Upper lobe of right lung (tissue), 1 donor: ENCODE measurements at regions not wholly inside any gene's neighbourhood (a gene's known extent, or its start where the extent isn't known, plus 50 kb on each side); places are given as distances from the start of the nearest gene placed in this dataset.

Experiments
- ATAC-seq: fragments of 200-7000 bp; cut with Tn5 transposase; one replicate; pipeline ENCODE4 v1.9.1; 2020; ENCODE audit warnings: mild to moderate bottlenecking, moderate library complexity
- DNase-seq: peaks from one replicate; pipeline ENCODE4 v3.0.0-alpha.2; 2020
- H3K27ac ChIP-seq: fragments of 200-600 bp; one replicate; pipeline ENCODE4 v1.8.0; 2022
- H3K27me3 ChIP-seq: fragments of 200-600 bp; one replicate; pipeline ENCODE4 v1.8.0; 2022; ENCODE audit warnings: mild to moderate bottlenecking
- H3K36me3 ChIP-seq: fragments of 200-600 bp; one replicate; pipeline ENCODE4 v1.8.0; 2022
- H3K4me1 ChIP-seq: fragments of 200-600 bp; one replicate; pipeline ENCODE4 v1.8.0; 2022
- H3K4me3 ChIP-seq: fragments of 200-600 bp; one replicate; pipeline ENCODE4 v1.8.0; 2022; ENCODE audit warnings: mild to moderate bottlenecking
- H3K9me3 ChIP-seq: fragments of 200-600 bp; one replicate; pipeline ENCODE4 v1.8.0; 2022
- intact Hi-C: fragments of 100-400 bp; cut with DNase I; formaldehyde crosslinking; loops from one replicate; pipeline ENCODE4 v1.11.0; 2022
- TF ChIP-seq, protein P1 (sequence below): fragments of 200-600 bp; IDR thresholded peaks from one replicate; pipeline ENCODE4 v1.8.0; 2022; ENCODE audit warnings: antibody characterized with exemption
- donor health status: DM: no; HTN: yes; CAD: no; lungs with severe emphysema.

- H3K4me1 ChIP-seq: peaks cover 23% of the 10 kb centered on the region
- TF ChIP-seq, protein P1, sequence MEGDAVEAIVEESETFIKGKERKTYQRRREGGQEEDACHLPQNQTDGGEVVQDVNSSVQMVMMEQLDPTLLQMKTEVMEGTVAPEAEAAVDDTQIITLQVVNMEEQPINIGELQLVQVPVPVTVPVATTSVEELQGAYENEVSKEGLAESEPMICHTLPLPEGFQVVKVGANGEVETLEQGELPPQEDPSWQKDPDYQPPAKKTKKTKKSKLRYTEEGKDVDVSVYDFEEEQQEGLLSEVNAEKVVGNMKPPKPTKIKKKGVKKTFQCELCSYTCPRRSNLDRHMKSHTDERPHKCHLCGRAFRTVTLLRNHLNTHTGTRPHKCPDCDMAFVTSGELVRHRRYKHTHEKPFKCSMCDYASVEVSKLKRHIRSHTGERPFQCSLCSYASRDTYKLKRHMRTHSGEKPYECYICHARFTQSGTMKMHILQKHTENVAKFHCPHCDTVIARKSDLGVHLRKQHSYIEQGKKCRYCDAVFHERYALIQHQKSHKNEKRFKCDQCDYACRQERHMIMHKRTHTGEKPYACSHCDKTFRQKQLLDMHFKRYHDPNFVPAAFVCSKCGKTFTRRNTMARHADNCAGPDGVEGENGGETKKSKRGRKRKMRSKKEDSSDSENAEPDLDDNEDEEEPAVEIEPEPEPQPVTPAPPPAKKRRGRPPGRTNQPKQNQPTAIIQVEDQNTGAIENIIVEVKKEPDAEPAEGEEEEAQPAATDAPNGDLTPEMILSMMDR: no peak
- H3K27ac ChIP-seq: no peak overlapping the region
- no peaks in the 10 kb centered on the region for H3K27me3 ChIP-seq
- H3K9me3 ChIP-seq: no peaks in the 10 kb centered on the region
- H3K4me3 ChIP-seq: no peak overlapping the region
- intact Hi-C loops: no loop called here
- no peak for DNase-seq
- H3K36me3 ChIP-seq: no peaks in the 10 kb centered on the region
- ATAC-seq: no peak
Measured at GRCh38 chr2:234430871-234431270, 66.0 kb downstream of the ARL4C start.

DNA sequence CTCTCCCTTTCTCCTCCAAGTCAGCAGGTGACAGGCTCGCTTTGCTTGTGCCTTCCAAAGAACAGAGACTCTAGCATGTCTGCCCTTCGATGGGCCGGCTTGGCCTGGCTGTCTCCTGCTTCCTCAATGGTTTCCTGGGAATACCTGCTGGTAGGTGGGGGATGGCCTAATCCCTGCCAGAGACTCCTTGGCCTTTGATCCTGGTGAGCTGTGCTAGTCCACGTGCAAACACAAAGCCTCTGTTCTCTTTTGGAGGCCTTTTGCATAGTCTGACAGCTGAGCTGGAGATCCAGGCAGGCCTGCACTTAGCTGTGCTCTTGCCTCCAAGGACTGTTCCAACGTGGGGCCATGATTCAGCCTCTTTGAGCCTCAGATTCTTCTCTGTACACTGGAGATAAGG is 67.6 kb downstream of the ARL4C start:
- ATAC-seq: no peak
- Histone ChIP-seq H3K4me1 (peaks cover 23% of the 10 kb centered on the region), H3K4me3 (no peak overlapping the region), H3K9me3 (no peaks in the 10 kb centered on the region), H3K27me3 (no peaks in the 10 kb centered on the region), H3K27ac (no peak overlapping the region), H3K36me3 (no peaks in the 10 kb centered on the region)
- intact Hi-C loops: no loop called here
- TF ChIP-seq, protein P1: no peak
- no peak for DNase-seq

DNA sequence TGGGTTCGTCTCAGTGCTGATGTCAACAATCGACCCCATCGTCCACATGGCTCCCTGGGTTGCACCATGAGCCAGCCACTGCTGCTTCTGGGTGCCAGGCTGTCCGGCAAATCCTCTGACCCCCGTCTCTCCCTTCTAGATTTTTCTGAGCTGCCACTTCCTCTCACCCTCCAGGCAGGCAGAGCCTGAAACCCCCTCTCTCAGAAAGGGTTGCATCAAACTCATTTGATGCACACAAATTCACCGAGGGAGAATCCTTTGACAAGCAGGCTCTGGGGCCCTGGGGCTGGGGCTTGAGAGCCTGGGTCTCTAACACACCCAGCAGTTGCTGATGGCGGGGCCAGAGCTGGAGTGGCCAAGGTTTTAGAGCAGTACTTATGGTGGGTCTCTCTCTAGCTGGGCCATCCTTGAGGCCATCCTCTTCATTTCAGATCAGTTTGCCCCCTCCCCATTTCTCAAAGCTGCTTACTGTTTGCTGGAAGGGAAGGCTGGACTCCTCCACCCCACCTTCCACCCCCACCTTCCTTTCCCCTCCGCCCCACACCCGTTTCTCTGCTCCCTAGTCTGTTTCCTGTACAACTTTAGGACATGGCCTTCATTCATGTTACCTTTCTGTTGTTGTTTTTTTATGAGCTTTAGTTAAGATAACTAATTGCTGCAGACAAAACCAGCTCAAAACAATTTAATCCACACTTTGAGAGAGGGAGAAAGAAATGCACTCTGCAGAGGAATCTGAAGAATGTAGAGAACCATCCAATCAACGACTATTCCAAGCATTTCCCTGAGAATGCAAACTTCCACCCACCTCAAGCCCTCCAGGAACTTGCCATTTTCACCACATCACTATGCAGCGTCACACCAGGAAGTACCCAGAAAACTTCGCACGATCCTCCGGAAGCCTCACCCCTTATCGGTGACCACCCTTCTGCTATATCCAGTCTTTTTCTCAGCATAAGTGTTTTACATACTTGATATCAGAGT is 69.5 kb downstream of the ARL4C start:
- Histone ChIP-seq H3K9me3 (no peaks in the 10 kb centered on the region), H3K4me3 (no peak overlapping the region), H3K36me3 (no peaks in the 10 kb centered on the region), H3K27me3 (no peaks in the 10 kb centered on the region), H3K27ac (peak overlapping the region; percentile 61), H3K4me1 (peaks cover 23% of the 10 kb centered on the region)
- peak; percentile 68 for ATAC-seq
- TF ChIP-seq, protein P1: no peak
- DNase-seq: no peak
- intact Hi-C loops: no loop called here

DNA sequence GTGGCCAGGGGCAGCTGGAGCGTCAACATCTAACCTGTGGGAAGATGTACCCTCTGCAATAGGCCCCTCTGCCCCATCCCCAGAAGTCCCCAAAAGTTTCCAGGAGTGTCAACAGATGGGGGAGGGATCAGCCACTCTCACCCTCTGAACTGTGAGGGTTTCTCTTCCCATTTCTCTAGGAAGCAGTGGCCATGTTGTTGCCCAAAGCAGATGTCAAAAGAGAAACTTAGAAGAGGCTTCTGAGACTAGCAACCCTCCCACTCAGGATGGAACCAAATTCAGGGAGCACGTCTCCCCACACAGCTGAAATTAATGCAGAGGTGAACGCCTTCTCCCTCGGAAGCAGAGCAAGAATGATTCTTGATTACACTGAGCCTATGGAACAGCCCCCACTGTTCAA is 70.3 kb downstream of the ARL4C start:
- DNase-seq (no peak), ATAC-seq (peak; percentile 31)
- H3K27me3 ChIP-seq: no peaks in the 10 kb centered on the region
- intact Hi-C loops: no loop called here
- TF ChIP-seq, protein P1: no peak
- no peaks in the 10 kb centered on the region for H3K36me3 ChIP-seq
- H3K9me3 ChIP-seq: no peaks in the 10 kb centered on the region
- no peak overlapping the region for H3K4me3 ChIP-seq
- H3K27ac ChIP-seq: peak overlapping the region; percentile 61
- peaks cover 23% of the 10 kb centered on the region for H3K4me1 ChIP-seq

GRCh38 chr2:234425639-234426603 is 71.0 kb downstream of the ARL4C start:
- Histone ChIP-seq H3K4me1 (peaks cover 23% of the 10 kb centered on the region), H3K27me3 (no peaks in the 10 kb centered on the region), H3K4me3 (no peak overlapping the region), H3K36me3 (no peaks in the 10 kb centered on the region), H3K9me3 (no peaks in the 10 kb centered on the region), H3K27ac (peak overlapping the region; percentile 61)
- TF ChIP-seq, protein P1: no peak
- ATAC-seq: peak; percentile 57
- intact Hi-C loops: no loop called here
- no peak for DNase-seq
